ENCODE measurements at regions not wholly inside any gene's neighbourhood (a gene's known extent, or its start where the extent isn't known, plus 50 kb on each side); places are given as distances from the start of the nearest gene placed in this dataset.

DNA sequence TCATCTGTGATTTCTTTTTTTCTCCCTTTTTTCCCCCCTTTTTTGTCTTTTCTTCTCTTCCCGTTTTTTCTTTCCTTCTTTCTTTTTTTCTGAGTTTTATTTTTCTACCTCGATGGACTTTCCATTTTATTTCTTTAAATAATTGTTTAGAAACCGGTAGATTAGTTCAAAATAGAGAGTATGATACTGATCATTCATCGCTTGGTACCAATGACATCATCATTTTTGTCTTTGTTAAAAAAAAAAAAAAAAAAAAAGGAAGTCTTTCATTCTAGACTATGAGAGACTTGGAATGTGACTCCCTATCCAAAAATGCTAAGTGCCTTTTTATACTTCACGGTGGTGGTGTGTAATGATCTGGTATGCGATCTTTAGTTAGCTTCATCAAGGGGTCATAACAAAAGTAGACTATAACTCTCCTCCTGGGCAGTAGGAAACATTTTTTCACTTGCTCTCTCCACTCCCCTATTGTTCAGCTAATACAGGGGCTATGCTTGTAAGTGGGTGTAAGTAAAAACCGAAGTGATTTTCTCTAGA, 1517.5 kb upstream of the ZEB2 start:
- intact Hi-C loops (cut with DNase I): no loop called here
- no peak for DNase-seq

DNA sequence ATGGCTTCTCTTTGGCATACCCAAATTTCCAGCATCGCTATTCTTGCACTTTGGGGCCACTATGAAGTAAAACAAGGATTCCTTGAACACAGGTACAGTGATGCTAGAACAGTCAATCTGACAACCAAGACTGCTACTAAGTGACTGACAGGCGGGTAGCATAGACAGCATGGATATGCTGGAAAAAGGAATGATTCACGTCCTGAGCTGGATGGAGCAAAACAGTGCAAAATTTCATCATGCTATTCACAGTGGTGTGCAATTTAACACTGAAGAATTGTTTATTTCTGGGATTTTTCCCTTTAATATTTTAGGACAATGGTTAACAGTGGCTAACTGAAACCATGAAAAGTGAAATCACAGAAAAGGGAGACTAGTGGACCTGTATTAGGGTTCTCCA, 1511.2 kb upstream of the ZEB2 start:
- intact Hi-C loops (cut with DNase I): no loop called here
- no peak for DNase-seq

GRCh38 chr2:146027156-146027555, 1507.2 kb upstream of the ZEB2 start:
- DNase-seq: no peak
- intact Hi-C loops (cut with DNase I): no loop called here

DNA sequence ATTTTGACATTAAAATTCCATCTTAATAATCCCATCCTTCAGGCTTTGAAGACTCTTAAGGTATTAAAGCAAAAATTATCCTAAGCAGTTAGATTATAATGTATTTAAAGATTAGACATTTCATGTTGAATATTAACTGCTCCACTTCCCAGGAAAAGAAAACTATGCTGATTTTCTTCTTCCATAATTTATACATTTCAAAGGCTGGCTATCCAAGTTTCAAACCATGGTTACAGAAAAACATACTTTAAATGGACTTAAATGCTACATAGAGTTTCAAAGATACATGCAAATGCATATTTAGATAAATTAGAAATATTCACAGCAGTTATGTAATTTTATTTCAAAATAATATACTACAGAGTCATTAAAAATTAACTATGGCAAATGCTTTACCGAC, 1505.6 kb upstream of the ZEB2 start:
- intact Hi-C loops (cut with DNase I): no loop called here
- DNase-seq: no peak

DNA sequence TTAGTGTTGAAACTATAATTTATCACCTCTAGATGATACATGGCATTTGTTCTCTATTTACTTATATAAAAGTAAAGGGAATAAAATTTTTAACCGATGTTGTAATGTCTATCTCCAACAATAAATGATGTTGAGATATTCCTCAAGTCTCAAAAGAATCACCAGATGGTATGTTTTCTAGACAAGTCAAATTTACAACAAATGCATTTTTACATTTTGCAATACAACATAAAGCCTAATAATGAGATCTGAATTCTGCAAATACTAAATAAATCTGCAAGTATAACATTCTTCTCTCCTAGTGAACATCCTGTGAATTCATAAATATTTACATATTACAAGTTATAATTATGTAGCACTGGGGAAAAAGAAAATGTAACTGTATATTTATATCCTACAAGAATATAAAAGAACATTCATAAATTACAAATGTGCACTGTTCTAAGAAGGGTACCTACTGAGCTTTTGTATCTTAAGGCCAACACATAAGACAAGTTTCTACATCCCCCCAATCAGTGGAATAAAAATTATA, 1504.4 kb upstream of the ZEB2 start:
- DNase-seq: no peak
- intact Hi-C loops (cut with DNase I): no loop called here

DNA sequence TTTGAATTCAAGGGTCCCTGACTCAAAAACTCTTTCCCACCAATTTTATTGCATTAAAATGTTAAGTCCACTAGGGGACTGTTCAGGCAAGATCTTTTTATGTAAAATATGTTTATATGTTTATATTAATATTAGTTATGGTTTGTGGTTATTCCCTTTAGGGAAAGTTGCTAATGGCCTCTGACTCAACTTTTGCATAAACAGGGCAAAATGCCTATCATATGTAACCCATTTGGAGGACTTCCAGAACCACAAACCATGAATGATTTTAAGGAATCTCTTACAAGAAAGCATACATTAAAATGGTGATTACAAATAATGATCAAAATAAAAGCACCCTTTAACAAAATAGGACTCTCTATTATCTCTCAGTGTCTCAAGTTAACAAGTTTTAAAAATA, 1484.5 kb upstream of the ZEB2 start:
- intact Hi-C loops (cut with DNase I): no loop called here
- DNase-seq: no peak

GRCh38 chr2:146003337-146003736, 1483.4 kb upstream of the ZEB2 start:
- intact Hi-C loops (cut with DNase I): no loop called here
- no peak for DNase-seq

GRCh38 chr2:145994910-145995309, 1475.0 kb upstream of the ZEB2 start:
- DNase-seq: no peak
- intact Hi-C loops (cut with DNase I): no loop called here

DNA sequence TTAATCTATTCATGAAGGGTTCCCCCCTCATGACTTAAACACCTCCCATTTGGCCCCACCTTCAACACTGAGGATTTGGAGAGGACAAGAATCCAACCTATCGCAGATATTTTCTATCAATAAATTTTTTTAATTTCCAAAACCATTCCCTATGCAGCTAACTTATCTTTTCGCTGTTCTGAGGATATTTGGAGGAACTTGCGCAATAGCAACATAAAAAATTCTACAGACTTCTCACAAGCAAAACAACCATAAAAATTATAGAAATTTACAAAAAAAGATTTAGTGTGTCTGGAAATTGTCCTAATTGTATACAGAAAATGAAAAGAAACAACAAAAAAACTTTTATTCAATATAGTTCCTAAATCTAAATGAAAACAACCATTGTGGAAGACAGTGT, 1472.7 kb upstream of the ZEB2 start:
- DNase-seq: no peak
- intact Hi-C loops (cut with DNase I): no loop called here

DNA sequence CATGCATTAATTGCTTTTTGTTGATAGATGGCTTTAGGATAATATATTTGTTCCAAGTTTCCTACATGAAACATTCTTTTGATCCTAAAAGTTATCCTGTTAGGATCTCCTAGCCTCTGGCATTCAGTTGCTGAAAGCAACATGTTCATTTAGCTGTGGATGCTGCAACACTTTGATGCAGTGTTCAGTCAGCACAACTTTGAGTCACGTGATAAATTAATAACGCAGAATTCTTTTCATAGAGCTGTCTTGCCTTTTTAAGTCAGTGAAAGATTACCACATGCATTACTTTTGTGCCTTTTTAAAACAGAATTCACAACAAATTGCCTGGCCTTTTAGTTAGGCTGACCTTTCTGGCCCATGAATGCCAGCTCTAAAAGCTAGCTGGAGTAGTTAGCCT, 1467.9 kb upstream of the ZEB2 start:
- intact Hi-C loops (cut with DNase I): no loop called here

GRCh38 chr2:145985517-145985916, 1465.6 kb upstream of the ZEB2 start:
- DNase-seq: no peak
- intact Hi-C loops (cut with DNase I): no loop called here

More for the DNA sequence above, 1467.9 kb upstream of the ZEB2 start:
- no peak for DNase-seq

DNA sequence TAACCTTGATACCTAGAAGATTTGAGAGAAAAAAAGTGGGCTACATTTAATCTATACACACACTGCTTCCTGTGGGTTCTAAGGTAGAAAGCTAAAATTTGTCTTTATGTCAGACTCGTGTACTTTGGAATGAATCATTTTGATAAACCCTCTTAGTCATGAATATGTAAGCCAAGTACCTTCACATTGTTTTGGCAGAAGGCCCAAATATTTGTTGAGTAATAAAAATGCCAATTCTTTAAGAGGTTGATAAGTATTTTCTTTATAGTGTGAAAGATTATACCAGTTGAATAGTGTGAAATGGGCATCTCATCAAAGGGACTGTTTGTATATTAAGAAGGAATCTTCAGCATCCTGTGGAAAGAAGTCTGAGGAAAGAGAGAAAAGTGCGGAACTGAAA, 1464.7 kb upstream of the ZEB2 start:
- intact Hi-C loops (cut with DNase I): no loop called here
- DNase-seq: no peak

DNA sequence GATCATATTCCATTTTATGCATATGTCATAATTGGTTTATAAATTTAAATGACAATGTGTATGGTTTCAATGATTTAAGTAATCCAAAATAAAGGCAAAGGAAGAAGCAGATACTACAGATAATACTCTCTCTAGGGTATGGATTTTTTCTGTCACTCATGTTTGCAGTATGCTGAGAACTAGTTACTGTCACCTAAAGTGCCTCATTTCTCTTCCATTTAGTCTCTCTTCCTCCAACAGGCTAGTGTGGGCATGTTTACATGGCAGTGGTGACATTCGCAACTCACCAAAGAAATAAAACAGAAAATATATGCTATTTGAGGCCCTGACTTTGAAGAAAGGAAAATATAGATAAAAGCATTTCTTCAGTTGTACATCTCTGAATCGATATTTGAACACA, 1460.4 kb upstream of the ZEB2 start:
- intact Hi-C loops (cut with DNase I): no loop called here
- no peak for DNase-seq

GRCh38 chr2:145975406-145975805, 1455.5 kb upstream of the ZEB2 start:
- no peak for DNase-seq
- intact Hi-C loops (cut with DNase I): no loop called here

DNA sequence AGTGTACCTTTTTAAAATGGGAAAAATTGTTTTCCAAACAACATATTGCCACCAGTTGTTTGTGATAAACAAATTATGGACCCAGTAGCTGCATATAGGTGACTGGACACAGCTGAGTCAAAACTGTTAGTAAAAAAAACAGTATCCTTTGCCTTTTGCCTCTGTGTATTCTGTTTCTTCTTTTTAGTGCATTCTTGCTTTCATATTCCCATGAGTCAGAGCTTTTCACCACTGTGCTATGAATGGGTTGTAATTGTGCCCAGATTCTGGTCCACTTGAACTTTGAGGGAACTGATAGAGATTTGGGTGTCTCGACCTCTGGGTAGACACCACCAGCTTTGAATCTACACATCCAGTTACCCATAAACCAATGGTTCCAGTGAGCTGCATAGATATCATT, 1441.9 kb upstream of the ZEB2 start:
- intact Hi-C loops (cut with DNase I): no loop called here
- no peak for DNase-seq

- DNase-seq: no peak
- intact Hi-C loops (cut with DNase I): no loop called here
These were observed 1440.7 kb upstream of the ZEB2 start for GRCh38 chr2:145960479-145961163.

DNA sequence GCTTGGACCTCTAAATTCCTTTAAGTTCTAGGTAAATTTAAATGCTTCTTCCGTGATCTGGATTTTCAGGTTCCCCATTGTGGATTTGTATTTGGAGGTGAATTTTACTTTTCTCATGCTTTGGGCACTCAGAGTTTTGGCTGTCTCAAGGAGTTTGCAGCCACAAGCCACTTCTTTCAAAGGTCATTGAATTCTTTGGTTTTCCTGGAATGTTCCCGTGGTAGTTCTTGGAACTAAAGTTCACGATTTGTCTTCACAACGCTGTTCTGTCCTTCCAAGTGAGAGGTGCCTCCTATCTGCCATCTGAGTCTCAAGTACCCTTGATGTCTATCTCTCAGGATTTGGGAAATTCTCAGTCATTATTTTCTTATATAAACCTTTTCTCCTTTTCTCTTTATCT, 1438.7 kb upstream of the ZEB2 start:
- no peak for DNase-seq
- intact Hi-C loops (cut with DNase I): no loop called here

DNA sequence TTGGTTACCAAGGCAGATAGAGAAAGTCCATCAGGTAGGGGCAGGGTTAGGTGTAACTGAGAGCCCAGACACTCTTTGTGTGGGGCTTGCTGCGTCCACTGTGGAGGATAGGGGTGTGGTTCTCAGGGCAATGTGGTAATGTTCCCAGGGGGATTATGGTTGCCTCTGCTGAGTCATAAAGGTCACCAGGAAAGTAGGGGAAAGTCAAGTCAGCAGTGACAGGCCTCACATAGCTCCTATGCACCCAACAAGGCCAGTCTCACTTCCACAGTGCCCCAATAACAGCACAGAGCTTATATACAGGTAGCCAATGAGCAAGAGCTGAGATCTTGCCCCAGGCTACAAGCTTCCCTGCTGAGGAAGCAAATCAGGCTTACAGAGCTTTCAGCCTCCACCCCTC, 1438.0 kb upstream of the ZEB2 start:
- no peak for DNase-seq
- intact Hi-C loops (cut with DNase I): no loop called here

GRCh38 chr2:145939949-145940348, 1420.0 kb upstream of the ZEB2 start:
- intact Hi-C loops (cut with DNase I): no loop called here
- DNase-seq: no peak

DNA sequence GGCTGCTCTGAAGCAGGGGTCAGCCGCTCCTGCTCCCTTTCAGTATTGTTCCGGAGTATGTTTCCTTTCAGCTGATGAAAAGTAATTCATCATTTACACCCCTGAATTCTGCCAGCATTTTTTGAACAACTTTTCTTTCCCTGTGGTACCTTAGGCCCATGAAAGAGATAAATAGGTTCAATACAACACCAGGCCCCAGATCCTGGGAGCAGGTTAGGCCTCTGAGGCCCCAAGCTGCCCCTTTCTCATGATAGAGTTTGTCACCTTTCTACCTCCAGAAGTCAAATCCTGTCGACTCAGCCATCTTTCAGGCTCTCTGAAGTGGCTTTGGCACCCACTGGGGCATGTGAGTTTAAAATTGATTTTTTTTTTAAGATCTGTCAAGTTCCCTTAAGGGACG, 1415.1 kb upstream of the ZEB2 start:
- no peak for DNase-seq
- intact Hi-C loops (cut with DNase I): no loop called here

DNA sequence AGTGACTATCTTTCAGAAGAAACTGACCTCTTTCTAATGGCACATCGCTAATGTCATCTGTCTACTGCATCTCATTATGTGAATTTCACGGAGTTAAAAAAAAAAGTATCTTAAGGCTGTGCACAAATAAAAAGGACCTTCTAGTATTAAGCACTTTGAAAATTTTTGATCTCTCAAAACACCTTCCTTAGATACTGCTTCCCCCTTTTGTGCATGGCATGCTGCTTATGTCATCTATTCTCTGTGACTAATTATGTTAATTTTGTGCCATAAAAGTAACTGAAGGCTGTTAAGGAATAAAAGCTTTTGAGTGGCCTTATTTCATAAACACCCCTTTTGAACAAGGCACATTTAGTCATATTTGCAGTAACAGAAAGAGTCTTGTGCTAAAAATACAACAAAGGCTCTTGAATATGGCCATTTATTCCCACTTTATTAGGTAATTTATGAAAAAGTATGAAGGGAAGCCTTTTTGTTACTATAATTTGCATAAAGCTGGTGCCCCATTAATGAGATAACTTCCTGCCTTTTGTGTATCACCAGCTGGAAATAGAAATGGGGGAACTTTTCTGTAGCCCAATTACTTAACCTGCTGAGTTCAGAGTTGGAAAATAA, 1412.0 kb upstream of the ZEB2 start:
- intact Hi-C loops (cut with DNase I): no loop called here
- DNase-seq: no peak

Data from head of caudate nucleus (tissue), 42 donors.